ENCODE measurements at regions not wholly inside any gene's neighbourhood (a gene's known extent, or its start where the extent isn't known, plus 50 kb on each side); places are given as distances from the start of the nearest gene placed in this dataset.

DNA sequence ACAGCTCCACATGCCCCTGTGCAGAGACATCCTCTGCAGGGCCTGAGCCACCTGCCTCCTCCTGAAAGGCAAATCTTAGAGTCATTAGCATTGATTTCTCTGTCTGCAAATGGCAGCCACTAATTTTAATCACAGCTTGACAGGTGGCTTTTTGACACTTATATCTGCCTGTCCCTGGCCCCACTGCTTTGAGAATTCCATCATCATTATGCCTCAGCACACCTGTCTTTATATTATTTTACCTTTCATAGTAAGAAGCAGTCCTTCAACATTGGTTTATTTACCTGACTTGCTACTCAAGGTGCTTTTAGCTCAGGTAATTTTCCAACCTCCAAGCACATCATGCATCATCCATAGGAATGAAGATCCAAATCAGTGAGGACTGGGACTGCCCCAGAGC lies 451.3 kb downstream of the MTRR start:
- TF ChIP-seq POLR2A (IDR thresholded peaks at IDR 0.05) = no peak
- TF ChIP-seq EP300 (IDR thresholded peaks at IDR 0.05) = no peak
